ENCODE measurements at regions not wholly inside any gene's neighbourhood (a gene's known extent, or its start where the extent isn't known, plus 50 kb on each side); places are given as distances from the start of the nearest gene placed in this dataset.

DNA sequence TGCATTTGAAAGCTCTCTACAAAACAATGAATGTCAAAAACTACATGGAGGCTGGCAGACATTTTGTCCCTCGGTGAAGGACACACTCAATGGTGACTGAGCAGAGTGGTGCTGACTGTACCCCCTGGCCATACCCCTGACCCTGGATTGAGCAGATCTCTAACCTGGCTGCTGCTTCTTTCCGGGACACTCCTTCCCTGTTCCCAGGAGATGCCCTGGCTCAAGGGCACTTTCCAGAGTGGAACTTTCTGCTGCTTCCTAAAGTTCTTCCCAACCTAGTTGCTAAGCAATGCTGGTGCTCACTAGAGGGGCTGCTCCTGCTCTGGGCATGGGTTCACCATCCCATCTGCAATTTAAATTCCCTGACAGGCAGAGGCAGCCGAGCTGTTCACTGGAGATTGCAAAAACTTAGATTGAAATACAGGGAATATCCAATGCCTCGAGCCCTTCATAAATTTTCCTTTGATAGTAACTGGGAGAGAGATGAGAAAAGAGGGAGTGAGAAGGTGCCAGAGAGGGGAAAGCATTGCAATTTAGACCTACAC, 384.3 kb upstream of the PODXL start:
- TF ChIP-seq, protein P1, sequence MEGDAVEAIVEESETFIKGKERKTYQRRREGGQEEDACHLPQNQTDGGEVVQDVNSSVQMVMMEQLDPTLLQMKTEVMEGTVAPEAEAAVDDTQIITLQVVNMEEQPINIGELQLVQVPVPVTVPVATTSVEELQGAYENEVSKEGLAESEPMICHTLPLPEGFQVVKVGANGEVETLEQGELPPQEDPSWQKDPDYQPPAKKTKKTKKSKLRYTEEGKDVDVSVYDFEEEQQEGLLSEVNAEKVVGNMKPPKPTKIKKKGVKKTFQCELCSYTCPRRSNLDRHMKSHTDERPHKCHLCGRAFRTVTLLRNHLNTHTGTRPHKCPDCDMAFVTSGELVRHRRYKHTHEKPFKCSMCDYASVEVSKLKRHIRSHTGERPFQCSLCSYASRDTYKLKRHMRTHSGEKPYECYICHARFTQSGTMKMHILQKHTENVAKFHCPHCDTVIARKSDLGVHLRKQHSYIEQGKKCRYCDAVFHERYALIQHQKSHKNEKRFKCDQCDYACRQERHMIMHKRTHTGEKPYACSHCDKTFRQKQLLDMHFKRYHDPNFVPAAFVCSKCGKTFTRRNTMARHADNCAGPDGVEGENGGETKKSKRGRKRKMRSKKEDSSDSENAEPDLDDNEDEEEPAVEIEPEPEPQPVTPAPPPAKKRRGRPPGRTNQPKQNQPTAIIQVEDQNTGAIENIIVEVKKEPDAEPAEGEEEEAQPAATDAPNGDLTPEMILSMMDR (IDR thresholded peaks at IDR 0.05), result no peak
- no peak for TF ChIP-seq POLR2A (IDR thresholded peaks at IDR 0.05)

All from right lobe of liver (tissue), 4 donors.